GM23338 (cell line): ENCODE measurements at regions not wholly inside any gene's neighbourhood (a gene's known extent, or its start where the extent isn't known, plus 50 kb on each side); places are given as distances from the start of the nearest gene placed in this dataset.

Experiments
- ATAC-seq: fragments of 200-7000 bp; cut with Tn5 transposase; 3 replicates; pipeline ENCODE4 v1.9.1; 2020
- DNase-seq: peaks from one replicate; pipeline ENCODE4 v3.0.0-alpha.2; 2015; ENCODE audit warnings: low spot score
- H2AFZ ChIP-seq: fragments of 200-600 bp; sonication (generic); 2 replicates; pipeline ENCODE4 v1.8.0; 2016; ENCODE audit warnings: antibody characterized with exemption, mild to moderate bottlenecking, moderate library complexity
- H3F3A ChIP-seq: fragments of 200-600 bp; sonication (generic); replicated peaks from 2 replicates; pipeline ENCODE4 v1.8.0; 2017; ENCODE audit warnings: antibody characterized with exemption, mixed run types, low read depth
- H3K27ac ChIP-seq: fragments of 200-600 bp; sonication (generic); 2 replicates; pipeline ENCODE4 v1.6.1; 2016; ENCODE audit warnings: low read depth
- H3K27me3 ChIP-seq: fragments of 200-600 bp; sonication (generic); 2 replicates; pipeline ENCODE4 v1.8.0; 2016; ENCODE audit warnings: mild to moderate bottlenecking, mixed run types, moderate library complexity; ENCODE audit not compliant: insufficient read depth
- H3K36me3 ChIP-seq: fragments of 200-600 bp; sonication (generic); 2 replicates; pipeline ENCODE4 v1.8.0; 2016; ENCODE audit warnings: mild to moderate bottlenecking; ENCODE audit not compliant: insufficient read depth
- H3K4me1 ChIP-seq: fragments of 200-600 bp; sonication (generic); 2 replicates; pipeline ENCODE4 v1.8.0; 2016; ENCODE audit warnings: mild to moderate bottlenecking, moderate library complexity; ENCODE audit not compliant: insufficient read depth
- H3K4me2 ChIP-seq: fragments of 200-600 bp; sonication (generic); 2 replicates; pipeline ENCODE4 v1.7.1; 2017; ENCODE audit warnings: mixed run types
- H3K4me3 ChIP-seq: fragments of 200-600 bp; sonication (generic); 2 replicates; pipeline ENCODE4 v1.6.1; 2016; ENCODE audit warnings: mixed run types
- H3K79me2 ChIP-seq: fragments of 200-600 bp; sonication (generic); replicated peaks from 2 replicates; pipeline ENCODE4 v1.8.0; 2017; ENCODE audit warnings: mild to moderate bottlenecking; ENCODE audit not compliant: insufficient read depth
- H3K9me2 ChIP-seq: fragments of 200-600 bp; sonication (generic); 2 replicates; pipeline ENCODE4 v1.8.0; 2017; ENCODE audit not compliant: insufficient read depth
- H4K20me1 ChIP-seq: fragments of 200-600 bp; sonication (generic); replicated peaks from 2 replicates; pipeline ENCODE4 v1.8.0; 2017; ENCODE audit warnings: mild to moderate bottlenecking; ENCODE audit not compliant: insufficient read depth
- H3K27ac Mint-ChIP-seq: 2 replicates; pipeline ENCODE4 v1.8.0; 2020; ENCODE audit warnings: inconsistent platforms, mild to moderate bottlenecking, moderate library complexity, mixed read lengths
- H3K27me3 Mint-ChIP-seq: 3 replicates; pipeline ENCODE4 v1.8.0; 2022; ENCODE audit warnings: low read depth, mild to moderate bottlenecking, moderate library complexity, mixed read lengths, inconsistent platforms; ENCODE audit not compliant: insufficient read depth, poor library complexity
- H3K36me3 Mint-ChIP-seq: 3 replicates; pipeline ENCODE4 v1.8.0; 2021; ENCODE audit warnings: low read depth, mild to moderate bottlenecking, inconsistent platforms, moderate library complexity, mixed read lengths
- H3K4me1 Mint-ChIP-seq: 3 replicates; pipeline ENCODE4 v1.8.0; 2020; ENCODE audit warnings: mild to moderate bottlenecking, inconsistent platforms, mixed read lengths
- H3K4me3 Mint-ChIP-seq: 3 replicates; pipeline ENCODE4 v1.8.0; 2021; ENCODE audit warnings: moderate library complexity, mild to moderate bottlenecking, inconsistent platforms, mixed read lengths
- H3K9me3 Mint-ChIP-seq: 3 replicates; pipeline ENCODE4 v1.8.0; 2020; ENCODE audit warnings: moderate library complexity, mild to moderate bottlenecking, inconsistent platforms, mixed read lengths
- CREB1 ChIP-seq: fragments of 250-450 bp; sonication (Bioruptor Pico); IDR thresholded peaks from 2 replicates; pipeline ENCODE4 v1.5.0; 2020; ENCODE audit warnings: low read depth, mild to moderate bottlenecking, moderate library complexity
- EZH2 ChIP-seq: fragments of 200-600 bp; sonication (generic); IDR thresholded peaks from one replicate; pipeline ENCODE4 v1.8.0; 2017; ENCODE audit warnings: antibody characterized with exemption, mild to moderate bottlenecking, low read depth; ENCODE audit not compliant: unreplicated experiment
- EZH2phosphoT487 ChIP-seq: fragments of 200-600 bp; sonication (generic); IDR thresholded peaks from one replicate; pipeline ENCODE4 v1.8.1; 2018; ENCODE audit warnings: antibody characterized with exemption; ENCODE audit not compliant: unreplicated experiment
- JUNB ChIP-seq: IDR thresholded peaks from one replicate; pipeline ENCODE4 v1.6.1; 2016; ENCODE audit warnings: antibody characterized with exemption; ENCODE audit not compliant: unreplicated experiment
- NANOG ChIP-seq: IDR thresholded peaks from 2 replicates; pipeline ENCODE4 v1.6.1; 2016; ENCODE audit warnings: antibody characterized with exemption, borderline replicate concordance
- POLR2AphosphoS5 ChIP-seq: IDR thresholded peaks from 2 replicates; pipeline ENCODE4 v1.6.1; 2016; ENCODE audit warnings: antibody characterized with exemption, low read depth
- STAT1 ChIP-seq: IDR thresholded peaks from one replicate; pipeline ENCODE4 v1.6.1; 2016; ENCODE audit warnings: antibody characterized with exemption; ENCODE audit not compliant: unreplicated experiment
- ZNF114 ChIP-seq: fragments of 250-450 bp; sonication (Bioruptor Pico); IDR thresholded peaks from 2 replicates; pipeline ENCODE4 v1.5.0; 2020; ENCODE audit warnings: mild to moderate bottlenecking, moderate library complexity
- ZNF331 ChIP-seq: fragments of 250-450 bp; sonication (Bioruptor Pico); IDR thresholded peaks from 2 replicates; pipeline ENCODE4 v1.5.0; 2020; ENCODE audit warnings: low read depth, mild to moderate bottlenecking, moderate library complexity
- TF ChIP-seq, protein P1 (sequence below): IDR thresholded peaks from one replicate; pipeline ENCODE4 v1.6.1; 2018; ENCODE audit warnings: antibody characterized with exemption; ENCODE audit not compliant: unreplicated experiment
- TF ChIP-seq, protein P2 (sequence below): fragments of 250-450 bp; sonication (Bioruptor Pico); IDR thresholded peaks from 2 replicates; pipeline ENCODE4 v1.5.0; 2020; ENCODE audit warnings: mild to moderate bottlenecking, moderate library complexity
- TF ChIP-seq, protein P3 (sequence below), 2 experiments: fragments of 200-600 bp in 1 of 2; sonication (generic) in 1 of 2; conservative IDR thresholded peaks; 2 replicates each; pipeline versions ENCODE4 v1.5.1 to v1.6.1; 2016 to 2017; ENCODE audit warnings: antibody characterized with exemption in 2 of 2, low read depth in 2 of 2, mild to moderate bottlenecking in 2 of 2, moderate library complexity in 1 of 2
- TF ChIP-seq, protein P4 (sequence below): IDR thresholded peaks from 2 replicates; pipeline ENCODE4 v1.6.1; 2016; ENCODE audit warnings: antibody characterized with exemption

DNA sequence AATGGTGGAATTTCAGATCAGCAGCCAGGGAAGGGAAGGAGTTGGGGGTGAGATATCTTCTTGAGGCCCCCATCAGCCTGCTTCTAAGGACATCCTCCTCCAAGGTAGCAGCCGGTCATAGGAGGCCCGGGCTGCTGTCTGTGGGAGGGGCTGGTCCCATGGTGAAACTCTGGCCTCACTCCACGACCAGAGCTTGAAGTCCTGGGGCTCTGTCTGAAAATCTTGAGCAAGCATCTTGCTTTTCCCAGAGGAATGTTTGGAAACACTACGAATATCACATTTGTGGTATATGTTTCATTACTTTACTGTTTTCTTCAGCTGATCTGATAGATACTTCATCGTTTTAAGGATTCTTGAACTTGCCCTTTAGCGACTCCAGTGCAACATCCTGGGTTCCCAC lies 103.7 kb downstream of the CTAGE1 start:
- Mint-ChIP-seq H3K4me3 (no peak overlapping the region), H3K36me3 (no peaks in the 10 kb centered on the region), H3K9me3 (no peaks in the 10 kb centered on the region), H3K27me3 (peaks cover 3% of the 10 kb centered on the region), H3K4me1 (no peaks in the 10 kb centered on the region), H3K27ac (no peak overlapping the region)
- no peaks in the 10 kb centered on the region for H4K20me1 ChIP-seq
- no peak overlapping the region for H3K4me2 ChIP-seq
- 0 out of 2 replicates have a peak, but pooled peaks cover 7% of the 10 kb centered on the region for H3K9me2 ChIP-seq
- H3K36me3 ChIP-seq = no peaks in the 10 kb centered on the region
- H2AFZ ChIP-seq = no peak overlapping the region
- H3K27ac ChIP-seq = no peak overlapping the region
- H3F3A ChIP-seq = no peaks in the 10 kb centered on the region
- ATAC-seq = no peak
- no peak for DNase-seq
- no peaks in the 10 kb centered on the region for H3K4me1 ChIP-seq
- no peaks in the 10 kb centered on the region for H3K27me3 ChIP-seq
- no peaks in the 10 kb centered on the region for H3K79me2 ChIP-seq
- TF ChIP-seq NANOG (no peak), STAT1 (no peak), EZH2phosphoT487 (no peak), CREB1 (CRISPR knock-in tag) (no peak), ZNF331 (CRISPR knock-in tag) (no peak), JUNB (no peak), EZH2 (no peak), ZNF114 (CRISPR knock-in tag) (no peak), POLR2AphosphoS5 (no peak)
- TF ChIP-seq, protein P1, sequence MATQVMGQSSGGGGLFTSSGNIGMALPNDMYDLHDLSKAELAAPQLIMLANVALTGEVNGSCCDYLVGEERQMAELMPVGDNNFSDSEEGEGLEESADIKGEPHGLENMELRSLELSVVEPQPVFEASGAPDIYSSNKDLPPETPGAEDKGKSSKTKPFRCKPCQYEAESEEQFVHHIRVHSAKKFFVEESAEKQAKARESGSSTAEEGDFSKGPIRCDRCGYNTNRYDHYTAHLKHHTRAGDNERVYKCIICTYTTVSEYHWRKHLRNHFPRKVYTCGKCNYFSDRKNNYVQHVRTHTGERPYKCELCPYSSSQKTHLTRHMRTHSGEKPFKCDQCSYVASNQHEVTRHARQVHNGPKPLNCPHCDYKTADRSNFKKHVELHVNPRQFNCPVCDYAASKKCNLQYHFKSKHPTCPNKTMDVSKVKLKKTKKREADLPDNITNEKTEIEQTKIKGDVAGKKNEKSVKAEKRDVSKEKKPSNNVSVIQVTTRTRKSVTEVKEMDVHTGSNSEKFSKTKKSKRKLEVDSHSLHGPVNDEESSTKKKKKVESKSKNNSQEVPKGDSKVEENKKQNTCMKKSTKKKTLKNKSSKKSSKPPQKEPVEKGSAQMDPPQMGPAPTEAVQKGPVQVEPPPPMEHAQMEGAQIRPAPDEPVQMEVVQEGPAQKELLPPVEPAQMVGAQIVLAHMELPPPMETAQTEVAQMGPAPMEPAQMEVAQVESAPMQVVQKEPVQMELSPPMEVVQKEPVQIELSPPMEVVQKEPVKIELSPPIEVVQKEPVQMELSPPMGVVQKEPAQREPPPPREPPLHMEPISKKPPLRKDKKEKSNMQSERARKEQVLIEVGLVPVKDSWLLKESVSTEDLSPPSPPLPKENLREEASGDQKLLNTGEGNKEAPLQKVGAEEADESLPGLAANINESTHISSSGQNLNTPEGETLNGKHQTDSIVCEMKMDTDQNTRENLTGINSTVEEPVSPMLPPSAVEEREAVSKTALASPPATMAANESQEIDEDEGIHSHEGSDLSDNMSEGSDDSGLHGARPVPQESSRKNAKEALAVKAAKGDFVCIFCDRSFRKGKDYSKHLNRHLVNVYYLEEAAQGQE = no peak
- TF ChIP-seq, protein P2, sequence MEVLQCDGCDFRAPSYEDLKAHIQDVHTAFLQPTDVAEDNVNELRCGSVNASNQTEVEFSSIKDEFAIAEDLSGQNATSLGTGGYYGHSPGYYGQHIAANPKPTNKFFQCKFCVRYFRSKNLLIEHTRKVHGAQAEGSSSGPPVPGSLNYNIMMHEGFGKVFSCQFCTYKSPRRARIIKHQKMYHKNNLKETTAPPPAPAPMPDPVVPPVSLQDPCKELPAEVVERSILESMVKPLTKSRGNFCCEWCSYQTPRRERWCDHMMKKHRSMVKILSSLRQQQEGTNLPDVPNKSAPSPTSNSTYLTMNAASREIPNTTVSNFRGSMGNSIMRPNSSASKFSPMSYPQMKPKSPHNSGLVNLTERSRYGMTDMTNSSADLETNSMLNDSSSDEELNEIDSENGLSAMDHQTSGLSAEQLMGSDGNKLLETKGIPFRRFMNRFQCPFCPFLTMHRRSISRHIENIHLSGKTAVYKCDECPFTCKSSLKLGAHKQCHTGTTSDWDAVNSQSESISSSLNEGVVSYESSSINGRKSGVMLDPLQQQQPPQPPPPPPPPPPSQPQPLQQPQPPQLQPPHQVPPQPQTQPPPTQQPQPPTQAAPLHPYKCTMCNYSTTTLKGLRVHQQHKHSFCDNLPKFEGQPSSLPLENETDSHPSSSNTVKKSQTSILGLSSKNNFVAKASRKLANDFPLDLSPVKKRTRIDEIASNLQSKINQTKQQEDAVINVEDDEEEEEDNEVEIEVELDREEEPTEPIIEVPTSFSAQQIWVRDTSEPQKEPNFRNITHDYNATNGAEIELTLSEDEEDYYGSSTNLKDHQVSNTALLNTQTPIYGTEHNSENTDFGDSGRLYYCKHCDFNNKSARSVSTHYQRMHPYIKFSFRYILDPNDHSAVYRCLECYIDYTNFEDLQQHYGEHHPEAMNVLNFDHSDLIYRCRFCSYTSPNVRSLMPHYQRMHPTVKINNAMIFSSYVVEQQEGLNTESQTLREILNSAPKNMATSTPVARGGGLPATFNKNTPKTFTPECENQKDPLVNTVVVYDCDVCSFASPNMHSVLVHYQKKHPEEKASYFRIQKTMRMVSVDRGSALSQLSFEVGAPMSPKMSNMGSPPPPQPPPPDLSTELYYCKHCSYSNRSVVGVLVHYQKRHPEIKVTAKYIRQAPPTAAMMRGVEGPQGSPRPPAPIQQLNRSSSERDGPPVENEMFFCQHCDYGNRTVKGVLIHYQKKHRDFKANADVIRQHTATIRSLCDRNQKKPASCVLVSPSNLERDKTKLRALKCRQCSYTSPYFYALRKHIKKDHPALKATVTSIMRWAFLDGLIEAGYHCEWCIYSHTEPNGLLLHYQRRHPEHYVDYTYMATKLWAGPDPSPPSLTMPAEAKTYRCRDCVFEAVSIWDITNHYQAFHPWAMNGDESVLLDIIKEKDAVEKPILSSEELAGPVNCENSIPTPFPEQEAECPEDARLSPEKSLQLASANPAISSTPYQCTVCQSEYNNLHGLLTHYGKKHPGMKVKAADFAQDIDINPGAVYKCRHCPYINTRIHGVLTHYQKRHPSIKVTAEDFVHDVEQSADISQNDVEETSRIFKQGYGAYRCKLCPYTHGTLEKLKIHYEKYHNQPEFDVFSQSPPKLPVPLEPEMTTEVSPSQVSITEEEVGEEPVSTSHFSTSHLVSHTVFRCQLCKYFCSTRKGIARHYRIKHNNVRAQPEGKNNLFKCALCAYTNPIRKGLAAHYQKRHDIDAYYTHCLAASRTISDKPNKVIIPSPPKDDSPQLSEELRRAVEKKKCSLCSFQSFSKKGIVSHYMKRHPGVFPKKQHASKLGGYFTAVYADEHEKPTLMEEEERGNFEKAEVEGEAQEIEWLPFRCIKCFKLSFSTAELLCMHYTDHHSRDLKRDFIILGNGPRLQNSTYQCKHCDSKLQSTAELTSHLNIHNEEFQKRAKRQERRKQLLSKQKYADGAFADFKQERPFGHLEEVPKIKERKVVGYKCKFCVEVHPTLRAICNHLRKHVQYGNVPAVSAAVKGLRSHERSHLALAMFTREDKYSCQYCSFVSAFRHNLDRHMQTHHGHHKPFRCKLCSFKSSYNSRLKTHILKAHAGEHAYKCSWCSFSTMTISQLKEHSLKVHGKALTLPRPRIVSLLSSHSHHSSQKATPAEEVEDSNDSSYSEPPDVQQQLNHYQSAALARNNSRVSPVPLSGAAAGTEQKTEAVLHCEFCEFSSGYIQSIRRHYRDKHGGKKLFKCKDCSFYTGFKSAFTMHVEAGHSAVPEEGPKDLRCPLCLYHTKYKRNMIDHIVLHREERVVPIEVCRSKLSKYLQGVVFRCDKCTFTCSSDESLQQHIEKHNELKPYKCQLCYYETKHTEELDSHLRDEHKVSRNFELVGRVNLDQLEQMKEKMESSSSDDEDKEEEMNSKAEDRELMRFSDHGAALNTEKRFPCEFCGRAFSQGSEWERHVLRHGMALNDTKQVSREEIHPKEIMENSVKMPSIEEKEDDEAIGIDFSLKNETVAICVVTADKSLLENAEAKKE (CRISPR knock-in tag) = no peak
- TF ChIP-seq, protein P3, sequence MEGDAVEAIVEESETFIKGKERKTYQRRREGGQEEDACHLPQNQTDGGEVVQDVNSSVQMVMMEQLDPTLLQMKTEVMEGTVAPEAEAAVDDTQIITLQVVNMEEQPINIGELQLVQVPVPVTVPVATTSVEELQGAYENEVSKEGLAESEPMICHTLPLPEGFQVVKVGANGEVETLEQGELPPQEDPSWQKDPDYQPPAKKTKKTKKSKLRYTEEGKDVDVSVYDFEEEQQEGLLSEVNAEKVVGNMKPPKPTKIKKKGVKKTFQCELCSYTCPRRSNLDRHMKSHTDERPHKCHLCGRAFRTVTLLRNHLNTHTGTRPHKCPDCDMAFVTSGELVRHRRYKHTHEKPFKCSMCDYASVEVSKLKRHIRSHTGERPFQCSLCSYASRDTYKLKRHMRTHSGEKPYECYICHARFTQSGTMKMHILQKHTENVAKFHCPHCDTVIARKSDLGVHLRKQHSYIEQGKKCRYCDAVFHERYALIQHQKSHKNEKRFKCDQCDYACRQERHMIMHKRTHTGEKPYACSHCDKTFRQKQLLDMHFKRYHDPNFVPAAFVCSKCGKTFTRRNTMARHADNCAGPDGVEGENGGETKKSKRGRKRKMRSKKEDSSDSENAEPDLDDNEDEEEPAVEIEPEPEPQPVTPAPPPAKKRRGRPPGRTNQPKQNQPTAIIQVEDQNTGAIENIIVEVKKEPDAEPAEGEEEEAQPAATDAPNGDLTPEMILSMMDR (conservative IDR thresholded peaks at IDR 0.05; ENCODE audit: low read depth in 2 of 2) = no peak
- TF ChIP-seq, protein P4, sequence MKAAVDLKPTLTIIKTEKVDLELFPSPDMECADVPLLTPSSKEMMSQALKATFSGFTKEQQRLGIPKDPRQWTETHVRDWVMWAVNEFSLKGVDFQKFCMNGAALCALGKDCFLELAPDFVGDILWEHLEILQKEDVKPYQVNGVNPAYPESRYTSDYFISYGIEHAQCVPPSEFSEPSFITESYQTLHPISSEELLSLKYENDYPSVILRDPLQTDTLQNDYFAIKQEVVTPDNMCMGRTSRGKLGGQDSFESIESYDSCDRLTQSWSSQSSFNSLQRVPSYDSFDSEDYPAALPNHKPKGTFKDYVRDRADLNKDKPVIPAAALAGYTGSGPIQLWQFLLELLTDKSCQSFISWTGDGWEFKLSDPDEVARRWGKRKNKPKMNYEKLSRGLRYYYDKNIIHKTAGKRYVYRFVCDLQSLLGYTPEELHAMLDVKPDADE = no peak
- H3K4me3 ChIP-seq = no peak overlapping the region
